HG03064 (cell line): ENCODE measurements at regions not wholly inside any gene's neighbourhood (a gene's known extent, or its start where the extent isn't known, plus 50 kb on each side); places are given as distances from the start of the nearest gene placed in this dataset.
"Not testable (repeated sequence)": the region's sequence is repeated elsewhere in the genome, so short reads cannot be mapped to it uniquely, and the experiment has no call there.

Experiments used
- ATAC-seq: cut with Tn5 transposase; IDR thresholded peaks from one replicate; pipeline ENCODE4 v1.9.1; 2021; ENCODE audit warnings: low read depth; ENCODE audit not compliant: unreplicated experiment

DNA sequence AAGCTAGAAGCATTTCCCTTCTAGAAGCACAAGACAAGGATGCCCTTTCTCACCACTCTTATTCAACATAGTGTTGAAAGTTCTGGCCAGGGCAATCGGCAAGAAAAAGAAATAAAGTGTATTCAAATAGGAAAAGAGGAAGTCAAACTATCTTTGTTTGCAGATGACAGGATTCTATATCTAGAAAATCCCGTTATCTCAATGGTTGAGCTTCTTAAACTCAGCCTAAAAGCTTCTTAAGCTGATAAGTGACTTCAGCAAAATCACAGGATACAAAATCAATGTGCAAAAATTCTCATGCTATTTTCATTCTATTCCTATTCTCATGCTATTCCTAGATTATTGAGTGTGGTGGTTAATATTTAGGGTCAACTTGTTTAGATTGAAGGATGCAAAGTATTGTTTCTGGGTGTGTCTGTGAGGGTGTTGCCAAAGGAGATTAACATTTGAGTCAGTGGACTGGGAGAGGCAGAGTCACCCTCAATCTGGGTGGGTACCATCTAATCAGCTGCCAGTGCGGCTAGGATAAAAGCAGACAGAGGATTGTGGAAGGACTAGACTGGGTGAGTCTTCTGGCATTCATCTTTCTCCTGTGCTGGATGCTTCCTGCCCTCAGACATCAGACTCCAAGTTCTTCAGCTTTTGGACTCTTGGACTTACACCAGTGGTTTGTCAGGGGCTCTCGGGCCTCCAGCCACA lies 111.9 kb downstream of the LSMEM1 start:
- not testable (repeated sequence) for ATAC-seq

GRCh38 chr7:112594397-112594796 lies 113.6 kb downstream of the LSMEM1 start:
- no peak for ATAC-seq

- no peak for ATAC-seq
Observed at GRCh38 chr7:112596260-112596659, 115.5 kb downstream of the LSMEM1 start.

GRCh38 chr7:112596981-112597380 lies 116.2 kb downstream of the LSMEM1 start:
- no peak for ATAC-seq

DNA sequence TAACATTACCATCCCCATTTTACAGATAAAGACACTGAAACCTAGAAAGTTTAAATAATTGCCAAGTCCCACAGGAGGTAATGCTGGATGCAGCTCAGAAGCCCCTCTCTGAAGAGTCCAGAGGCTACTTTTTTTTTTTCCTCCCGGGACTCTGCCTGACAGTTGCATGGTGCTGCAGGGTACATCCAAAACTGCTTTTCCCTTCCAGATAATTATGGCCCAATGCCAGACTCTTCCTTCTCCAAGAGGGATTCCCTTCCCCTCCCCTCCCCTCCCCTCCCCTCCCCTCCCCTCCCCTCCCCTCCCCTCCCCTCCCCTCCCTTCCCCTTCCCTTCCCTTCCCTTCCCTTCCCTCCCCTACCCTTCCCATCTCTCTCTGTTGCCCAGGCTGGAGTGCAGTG lies 122.9 kb downstream of the LSMEM1 start:
- no peak for ATAC-seq

- no peak for ATAC-seq
Observed at GRCh38 chr7:112610636-112611035, 129.8 kb downstream of the LSMEM1 start.

- ATAC-seq, result no peak
Observed at GRCh38 chr7:112615701-112616100, 134.9 kb downstream of the LSMEM1 start.

DNA sequence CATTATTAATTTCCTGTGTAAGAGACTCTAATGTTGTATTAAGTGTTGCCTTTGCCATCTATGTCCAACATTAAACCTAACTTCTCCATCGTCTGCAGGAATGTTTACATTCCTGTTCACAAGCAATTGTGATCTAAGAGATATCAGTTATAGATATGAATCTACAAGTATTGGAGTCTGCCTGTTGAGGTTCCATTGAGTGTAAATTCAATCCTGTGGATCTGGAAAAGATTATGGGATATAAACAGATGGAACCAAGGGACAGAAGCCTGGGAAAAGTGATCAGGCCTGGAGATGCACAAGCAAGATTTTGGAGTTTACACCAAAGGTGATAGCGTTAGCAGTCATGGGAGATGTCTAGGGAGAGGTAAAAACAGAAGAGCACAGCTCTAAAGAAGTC lies 135.5 kb downstream of the LSMEM1 start:
- ATAC-seq, result no peak

- ATAC-seq, result no peak
Observed at GRCh38 chr7:112619343-112619742, 138.6 kb downstream of the LSMEM1 start.

DNA sequence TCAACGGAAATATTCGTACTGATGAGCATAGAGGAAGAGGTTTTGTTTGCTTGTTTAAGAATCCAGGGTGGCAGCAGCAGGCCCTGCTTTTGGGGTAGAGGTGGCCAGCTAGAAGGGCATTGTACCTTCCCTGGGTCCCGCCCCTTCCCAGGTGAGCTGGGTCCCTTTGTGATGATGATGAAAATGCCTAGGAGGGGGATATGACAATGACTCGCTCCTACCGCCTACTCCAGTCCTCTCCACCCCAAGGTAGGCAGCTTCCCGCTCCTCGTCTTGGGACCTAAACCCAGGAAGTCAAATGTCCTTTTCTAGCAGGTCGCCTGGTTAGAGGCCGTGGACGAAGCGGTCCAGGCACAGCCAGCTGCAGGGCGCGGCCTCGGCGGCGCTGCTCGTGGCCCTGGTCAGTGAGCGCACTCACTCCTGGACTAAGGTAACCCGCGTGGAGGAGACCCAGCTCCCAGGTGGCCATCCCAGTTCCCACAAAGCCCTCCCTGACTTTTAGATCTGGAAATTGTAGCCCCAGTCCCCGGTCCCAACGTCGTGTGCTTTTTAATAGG lies 141.4 kb downstream of the LSMEM1 start:
- no peak for ATAC-seq

- ATAC-seq, result no peak
Observed at GRCh38 chr7:112624416-112624815, 143.6 kb downstream of the LSMEM1 start.

DNA sequence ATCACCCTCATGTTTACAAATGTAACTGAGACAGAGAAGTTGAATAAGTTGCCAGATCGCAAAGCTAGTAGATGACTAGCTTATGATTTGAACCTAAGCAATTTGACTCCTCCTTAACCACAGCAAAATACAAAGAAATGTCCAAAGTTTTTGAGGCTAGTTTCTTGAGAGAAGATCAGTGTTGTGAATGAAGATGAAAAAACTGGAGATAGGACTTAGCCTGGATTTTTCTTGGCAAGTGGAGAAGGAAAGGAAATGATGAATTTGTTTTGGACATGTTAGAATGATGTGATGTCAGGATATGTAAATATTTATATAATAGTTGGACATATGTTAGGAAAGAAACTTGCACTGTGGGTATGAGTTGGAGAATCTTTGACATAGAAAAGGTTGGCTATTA lies 149.8 kb downstream of the LSMEM1 start:
- ATAC-seq, result no peak

GRCh38 chr7:112634107-112634506 lies 153.3 kb downstream of the LSMEM1 start:
- ATAC-seq, result no peak

DNA sequence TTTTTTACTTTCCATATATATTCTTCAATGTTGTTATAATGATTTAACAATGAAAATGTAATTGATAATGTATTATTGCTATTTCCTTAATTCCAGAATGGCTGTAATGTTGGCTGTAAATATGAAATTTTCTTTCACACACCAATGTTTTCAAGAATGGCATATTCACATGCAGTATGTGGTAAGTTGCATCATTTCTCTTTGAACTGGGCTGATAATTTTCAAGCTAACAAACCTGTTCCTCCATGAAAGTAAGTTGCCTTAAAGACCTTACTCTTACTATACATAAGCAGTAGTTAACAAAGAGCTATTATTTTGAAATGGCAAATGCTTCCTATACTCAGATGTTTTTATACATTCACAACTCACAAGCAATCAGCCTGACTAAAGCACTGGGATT lies 154.5 kb downstream of the TMEM168 start:
- ATAC-seq, result no peak

- no peak for ATAC-seq
Observed at GRCh38 chr7:112638675-112639400, 151.4 kb downstream of the TMEM168 start.

DNA sequence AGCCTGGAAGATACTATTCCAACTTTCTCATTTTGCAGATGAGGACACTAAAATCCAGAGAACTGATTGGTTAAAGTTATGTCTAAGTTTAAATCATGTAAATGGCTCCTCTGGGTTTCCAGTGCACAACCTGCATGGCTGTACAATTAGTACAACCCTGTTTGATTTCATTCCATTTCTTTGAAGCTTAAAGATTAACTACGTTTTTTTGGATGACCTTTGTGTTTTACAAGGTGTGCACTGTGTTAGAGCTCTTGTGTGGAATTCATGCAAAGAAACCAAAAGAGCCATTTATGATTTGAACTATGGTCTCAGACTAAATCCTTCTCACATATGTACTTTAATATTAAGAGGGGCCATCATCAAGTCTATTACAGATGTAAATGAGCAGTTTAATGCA lies 149.5 kb downstream of the TMEM168 start:
- no peak for ATAC-seq

- no peak for ATAC-seq
Observed at GRCh38 chr7:112646783-112647182, 143.4 kb downstream of the TMEM168 start.

- ATAC-seq, result no peak
Observed at GRCh38 chr7:112648781-112649180, 141.4 kb downstream of the TMEM168 start.

GRCh38 chr7:112649560-112649959 lies 140.6 kb downstream of the TMEM168 start:
- no peak for ATAC-seq

DNA sequence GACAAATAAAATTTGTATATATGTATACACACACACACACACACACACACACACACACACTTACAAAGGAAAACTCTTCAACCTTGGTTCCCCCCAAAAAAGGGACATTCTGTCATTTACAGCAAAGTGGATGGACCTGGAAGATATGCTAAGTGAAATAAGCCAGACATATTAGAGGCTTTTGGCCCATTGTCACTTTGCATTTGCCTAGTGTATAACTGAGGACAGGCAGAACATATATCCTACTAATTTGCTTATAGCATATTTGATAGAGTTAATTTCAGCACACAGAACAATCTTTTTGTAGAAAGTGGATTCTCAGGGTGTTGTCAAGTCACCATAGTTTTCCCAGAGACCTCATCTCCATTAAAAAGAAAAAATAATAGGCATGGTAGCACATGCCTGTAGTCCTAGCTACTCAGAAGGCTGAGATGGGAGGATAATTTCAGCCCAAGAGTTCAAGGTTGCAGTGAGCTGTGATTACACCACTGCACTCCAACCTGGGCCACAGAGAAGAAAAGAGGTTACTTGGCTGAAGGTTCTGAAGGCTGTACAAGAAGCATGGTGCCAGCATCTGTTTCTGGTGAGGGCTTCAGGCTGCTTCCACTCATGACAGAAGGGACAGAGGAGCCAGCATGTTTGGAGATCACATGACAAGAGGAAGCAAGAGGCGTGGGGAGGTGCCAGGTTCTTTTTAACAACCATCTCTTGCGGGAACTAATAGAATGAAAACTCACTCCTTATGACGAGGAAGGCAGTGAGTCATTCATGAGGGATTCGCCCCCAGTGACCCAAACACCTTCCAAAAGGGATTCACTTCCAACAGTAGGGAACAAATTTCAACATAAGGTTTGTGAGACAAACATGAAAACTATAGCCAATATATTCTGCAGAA lies 135.6 kb downstream of the TMEM168 start:
- ATAC-seq, result no peak

DNA sequence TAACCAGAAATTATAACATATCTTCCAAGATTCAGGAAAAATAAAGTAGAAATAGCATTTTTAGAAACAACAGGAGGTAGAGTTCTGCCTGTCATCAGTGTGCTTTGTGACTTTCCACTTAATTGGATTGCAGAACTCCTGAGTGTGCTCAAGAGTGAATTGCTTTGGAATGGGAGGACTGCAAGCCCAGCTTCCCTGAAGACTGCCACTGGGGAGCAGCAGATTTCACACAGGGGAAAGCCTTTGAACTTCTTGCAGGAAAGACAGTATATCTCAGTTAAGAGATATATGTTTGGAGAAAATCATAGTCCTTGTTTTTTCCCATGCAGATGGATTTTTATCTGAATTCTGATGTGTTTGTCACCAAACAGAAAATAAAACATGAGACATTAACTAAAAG lies 124.5 kb downstream of the TMEM168 start:
- ATAC-seq, result no peak
